NT2/D1 (cell line): ENCODE measurements at regions not wholly inside any gene's neighbourhood (a gene's known extent, or its start where the extent isn't known, plus 50 kb on each side); places are given as distances from the start of the nearest gene placed in this dataset.
"Not testable (repeated sequence)": the region's sequence is repeated elsewhere in the genome, so short reads cannot be mapped to it uniquely, and the experiment has no call there.

Source experiments
- DNase-seq: peaks from one replicate; pipeline ENCODE4 v3.0.0-alpha.2; 2011; ENCODE audit warnings: low read depth, low spot score
- H3K27me3 ChIP-seq: 2 replicates; pipeline ENCODE4 v1.6.0; 2011; ENCODE audit warnings: mild to moderate bottlenecking; ENCODE audit not compliant: insufficient read length, insufficient read depth
- H3K36me3 ChIP-seq: 2 replicates; pipeline ENCODE4 v1.6.1; 2011; ENCODE audit warnings: mild to moderate bottlenecking, low read length, mixed read lengths; ENCODE audit not compliant: insufficient read depth, insufficient read length
- H3K4me1 ChIP-seq: 2 replicates; pipeline ENCODE4 v1.5.1; 2011; ENCODE audit not compliant: insufficient read depth, insufficient read length
- H3K4me3 ChIP-seq: 2 replicates; pipeline ENCODE4 v1.5.1; 2011; ENCODE audit warnings: low read depth; ENCODE audit not compliant: insufficient read length
- H3K9ac ChIP-seq: 2 replicates; pipeline ENCODE4 v1.6.0; 2011; ENCODE audit warnings: low read depth; ENCODE audit not compliant: insufficient read length
- H3K9me3 ChIP-seq: 2 replicates; pipeline ENCODE4 v1.5.1; 2011; ENCODE audit warnings: mild to moderate bottlenecking, low read length; ENCODE audit not compliant: insufficient read depth
- SUZ12 ChIP-seq: IDR thresholded peaks from 2 replicates; pipeline ENCODE4 v1.6.1; 2011; ENCODE audit not compliant: insufficient read length, insufficient read depth; ENCODE audit errors: extremely low read depth
- YY1 ChIP-seq: IDR thresholded peaks from 2 replicates; pipeline ENCODE4 v1.6.1; 2011; ENCODE audit not compliant: insufficient read length, insufficient read depth
- ZNF274 ChIP-seq: IDR thresholded peaks from 2 replicates; pipeline ENCODE4 v1.6.1; 2011; ENCODE audit warnings: mild to moderate bottlenecking, low read depth, low read length

GRCh38 chr4:45482346-45482745 lies 641.5 kb downstream of the GABRG1 start:
- peaks cover 5% of the 10 kb centered on the region; the same call in 1 of the 2 replicates for H3K9me3 ChIP-seq
- H3K4me3 ChIP-seq = no peak overlapping the region
- no peak for DNase-seq
- H3K36me3 ChIP-seq = no peaks in the 10 kb centered on the region
- H3K4me1 ChIP-seq = no peaks in the 10 kb centered on the region
- H3K9ac ChIP-seq = no peak overlapping the region
- no peak for TF ChIP-seq ZNF274
- TF ChIP-seq SUZ12 = no peak
- TF ChIP-seq YY1 = no peak
- H3K27me3 ChIP-seq = no peaks in the 10 kb centered on the region

GRCh38 chr4:45477311-45477733 lies 646.5 kb downstream of the GABRG1 start:
- Histone ChIP-seq H3K9ac (no peak overlapping the region), H3K9me3 (peaks cover 42% of the 10 kb centered on the region), H3K36me3 (no peaks in the 10 kb centered on the region), H3K27me3 (no peaks in the 10 kb centered on the region), H3K4me3 (no peak overlapping the region), H3K4me1 (no peaks in the 10 kb centered on the region)
- DNase-seq = no peak
- TF ChIP-seq SUZ12 (no peak), YY1 (no peak), ZNF274 (no peak)

- Histone ChIP-seq H3K9ac (no peak overlapping the region), H3K4me1 (no peaks in the 10 kb centered on the region), H3K27me3 (no peaks in the 10 kb centered on the region), H3K4me3 (no peak overlapping the region), H3K36me3 (no peaks in the 10 kb centered on the region), H3K9me3 (peaks cover 51% of the 10 kb centered on the region)
- TF ChIP-seq YY1 = no peak
- no peak for TF ChIP-seq ZNF274
- no peak for TF ChIP-seq SUZ12
- no peak for DNase-seq
These were observed 648.3 kb downstream of the GABRG1 start for GRCh38 chr4:45475548-45475947.

GRCh38 chr4:45472490-45472889 lies 651.4 kb downstream of the GABRG1 start:
- no peaks in the 10 kb centered on the region for H3K27me3 ChIP-seq
- H3K9ac ChIP-seq = no peak overlapping the region
- H3K9me3 ChIP-seq = peaks cover 48% of the 10 kb centered on the region
- no peaks in the 10 kb centered on the region for H3K36me3 ChIP-seq
- TF ChIP-seq YY1 (no peak), SUZ12 (no peak), ZNF274 (no peak)
- H3K4me3 ChIP-seq = no peak overlapping the region
- no peaks in the 10 kb centered on the region for H3K4me1 ChIP-seq
- DNase-seq = no peak

GRCh38 chr4:45471335-45471734 lies 652.5 kb downstream of the GABRG1 start:
- TF ChIP-seq ZNF274 = no peak
- no peak for TF ChIP-seq SUZ12
- TF ChIP-seq YY1 = no peak
- Histone ChIP-seq H3K4me3 (no peak overlapping the region), H3K4me1 (no peaks in the 10 kb centered on the region), H3K9me3 (peaks cover 39% of the 10 kb centered on the region), H3K36me3 (no peaks in the 10 kb centered on the region), H3K9ac (no peak overlapping the region), H3K27me3 (no peaks in the 10 kb centered on the region)
- no peak for DNase-seq

- H3K36me3 ChIP-seq = no peaks in the 10 kb centered on the region
- H3K9ac ChIP-seq = no peak overlapping the region
- H3K4me3 ChIP-seq = no peak overlapping the region
- no peaks in the 10 kb centered on the region for H3K4me1 ChIP-seq
- no peak for DNase-seq
- H3K27me3 ChIP-seq = no peaks in the 10 kb centered on the region
- no peak for TF ChIP-seq SUZ12
- TF ChIP-seq YY1 = no peak
- no peak for TF ChIP-seq ZNF274
- H3K9me3 ChIP-seq = peaks cover 7% of the 10 kb centered on the region; the same call in 1 of the 2 replicates
These were observed 656.7 kb downstream of the GABRG1 start for GRCh38 chr4:45467157-45467556.

GRCh38 chr4:45460157-45460556 lies 663.7 kb downstream of the GABRG1 start:
- not testable (repeated sequence) for H3K36me3 ChIP-seq, H3K4me1 ChIP-seq, H3K9ac ChIP-seq, DNase-seq, H3K27me3 ChIP-seq, H3K4me3 ChIP-seq
- H3K9me3 ChIP-seq = peaks cover 12% of the 10 kb centered on the region; the same call in 1 of the 2 replicates

- Histone ChIP-seq H3K4me1 (no peaks in the 10 kb centered on the region), H3K9me3 (peaks cover 11% of the 10 kb centered on the region; the same call in 1 of the 2 replicates), H3K36me3 (no peaks in the 10 kb centered on the region), H3K4me3 (no peak overlapping the region), H3K27me3 (no peaks in the 10 kb centered on the region), H3K9ac (no peak overlapping the region)
- TF ChIP-seq SUZ12 (no peak), YY1 (no peak), ZNF274 (no peak)
- no peak for DNase-seq
These were observed 668.6 kb downstream of the GABRG1 start for GRCh38 chr4:45455217-45455616.
